ENCODE measurements at regions not wholly inside any gene's neighbourhood (a gene's known extent, or its start where the extent isn't known, plus 50 kb on each side); places are given as distances from the start of the nearest gene placed in this dataset.

GRCh38 chr16:13811834-13812233 lies 108.1 kb upstream of the ERCC4 start:
- no peak for ATAC-seq
- Histone ChIP-seq H3K9me3 (no peaks in the 10 kb centered on the region), H3K4me1 (no peaks in the 10 kb centered on the region), H3K36me3 (no peaks in the 10 kb centered on the region), H3K27me3 (peaks cover 0 to 34% (median 3%) of the 10 kb centered on the region in 7 donors), H3K27ac (no peak overlapping the region), H3K4me3 (no peak overlapping the region)
- intact Hi-C loops (cut with DNase I): no loop called here
- no peak for DNase-seq
- WGBS, 2 donors: 65 to 71% methylated on average over 3 of the region's 3 CpGs
- no peak for TF ChIP-seq CTCF (IDR thresholded peaks at IDR 0.05)

GRCh38 chr16:13816701-13817100 lies 103.3 kb upstream of the ERCC4 start:
- Histone ChIP-seq H3K4me1 (no peaks in the 10 kb centered on the region), H3K4me3 (no peak overlapping the region), H3K27me3 (peaks cover 0 to 16% (median 3%) of the 10 kb centered on the region in 7 donors), H3K9me3 (no peaks in the 10 kb centered on the region), H3K27ac (no peak overlapping the region), H3K36me3 (no peaks in the 10 kb centered on the region)
- TF ChIP-seq CTCF (IDR thresholded peaks at IDR 0.05): no peak
- ATAC-seq (no peak), DNase-seq (no peak)
- intact Hi-C loops (cut with DNase I): no loop called here

GRCh38 chr16:13823501-13823900 lies 96.5 kb upstream of the ERCC4 start:
- no peak overlapping the region for H3K27ac ChIP-seq
- no peaks in the 10 kb centered on the region for H3K4me1 ChIP-seq
- ATAC-seq: peak in 3 of 8 donors; percentile 34 to 74 (median 50)
- intact Hi-C loops (cut with DNase I): no loop called here
- H3K27me3 ChIP-seq: peaks cover 0 to 3% (median 0%) of the 10 kb centered on the region in 7 donors
- no peak for TF ChIP-seq CTCF (IDR thresholded peaks at IDR 0.05)
- no peaks in the 10 kb centered on the region for H3K36me3 ChIP-seq
- no peak overlapping the region for H3K4me3 ChIP-seq
- H3K9me3 ChIP-seq: peaks cover 0 to 11% (median 0%) of the 10 kb centered on the region in 11 donors
- 67 to 81% methylated on average over 6 of the region's 6 CpGs for WGBS, 2 donors
- no peak for DNase-seq

GRCh38 chr16:13829697-13830299 lies 90.2 kb upstream of the ERCC4 start:
- 74 to 78% methylated on average over 7 of the region's 7 CpGs for WGBS, 2 donors
- H3K27ac ChIP-seq: no peak overlapping the region
- peaks cover 0 to 5% (median 0%) of the 10 kb centered on the region in 7 donors for H3K27me3 ChIP-seq
- H3K9me3 ChIP-seq: peaks cover 0 to 11% (median 0%) of the 10 kb centered on the region in 11 donors
- no peak overlapping the region for H3K4me3 ChIP-seq
- no peak for ATAC-seq
- no peak for DNase-seq
- intact Hi-C loops (cut with DNase I): no loop called here
- H3K4me1 ChIP-seq: peaks cover 0 to 5% (median 0%) of the 10 kb centered on the region in 9 donors
- H3K36me3 ChIP-seq: no peaks in the 10 kb centered on the region
- no peak for TF ChIP-seq CTCF (IDR thresholded peaks at IDR 0.05)

Measured in heart right ventricle (tissue), 16 donors.